HG03064 (cell line): ENCODE measurements at regions not wholly inside any gene's neighbourhood (a gene's known extent, or its start where the extent isn't known, plus 50 kb on each side); places are given as distances from the start of the nearest gene placed in this dataset.
"Not testable (repeated sequence)": the region's sequence is repeated elsewhere in the genome, so short reads cannot be mapped to it uniquely, and the experiment has no call there.

Source experiments
- ATAC-seq: cut with Tn5 transposase; IDR thresholded peaks from one replicate; pipeline ENCODE4 v1.9.1; 2021; ENCODE audit warnings: low read depth; ENCODE audit not compliant: unreplicated experiment

DNA sequence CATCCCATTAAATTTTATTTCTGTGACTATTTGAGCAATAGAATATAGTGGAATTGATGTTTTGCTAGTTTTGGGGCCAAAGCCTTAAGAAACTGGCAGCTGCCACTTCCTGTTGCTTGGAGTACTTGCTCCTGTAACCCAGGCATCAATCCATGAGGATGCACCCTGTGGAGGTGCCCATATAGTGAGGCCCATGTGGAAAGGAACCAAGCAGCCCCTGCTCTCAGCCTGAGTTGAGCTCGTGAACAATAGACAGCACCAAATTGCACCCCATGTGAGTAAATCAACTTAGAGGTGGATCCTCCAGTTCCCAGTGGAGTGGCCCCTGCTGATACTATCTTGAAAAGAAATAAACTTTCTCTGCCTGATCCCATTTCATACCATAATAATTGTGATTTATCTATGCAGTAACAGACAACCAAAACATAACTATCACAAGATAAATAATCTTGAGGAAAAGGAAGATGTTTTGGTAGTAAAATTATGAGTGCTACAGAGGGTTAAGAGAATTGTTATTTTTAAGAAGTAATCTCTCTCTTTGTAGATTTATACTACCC is 481.9 kb downstream of the TBC1D32 start:
- ATAC-seq = no peak

DNA sequence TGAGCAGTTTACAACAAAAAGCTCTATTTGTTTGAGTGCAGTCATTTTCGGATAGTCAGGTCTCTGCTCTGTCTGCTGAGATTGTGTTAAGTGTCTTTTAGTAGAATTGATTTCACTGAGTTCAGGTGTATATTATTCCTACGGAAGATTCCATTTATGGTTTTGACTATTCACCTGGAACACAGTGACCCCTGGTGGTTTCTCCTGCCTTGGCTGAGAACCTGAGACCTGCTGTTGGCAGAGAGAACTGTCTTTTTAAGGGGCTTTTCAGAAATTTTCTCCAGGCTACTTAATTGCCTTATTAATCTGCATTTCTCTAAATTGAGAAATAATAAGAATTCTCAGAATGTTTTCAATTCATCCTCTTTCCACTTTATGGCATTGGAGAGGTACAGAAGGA is 508.0 kb downstream of the TBC1D32 start:
- ATAC-seq = no peak

DNA sequence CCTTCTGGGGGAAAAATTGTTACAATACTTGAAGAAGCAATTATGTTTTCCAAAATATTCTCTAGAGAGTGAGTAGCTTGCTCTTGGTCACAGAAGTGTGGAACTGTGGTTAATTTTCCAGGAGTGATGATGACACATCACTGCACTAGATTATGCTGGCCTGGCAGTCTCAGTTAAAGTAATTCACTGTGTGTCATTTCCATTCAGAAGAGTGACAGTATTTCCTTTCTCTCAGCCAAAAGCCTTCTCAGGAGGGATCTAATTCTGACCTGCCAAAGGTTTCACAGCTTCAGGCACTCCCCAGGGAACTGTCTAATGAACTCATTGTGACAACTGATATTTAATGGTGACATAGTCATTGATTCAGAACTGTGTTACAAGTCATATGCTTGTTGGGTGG is 517.5 kb downstream of the TBC1D32 start:
- ATAC-seq = no peak

DNA sequence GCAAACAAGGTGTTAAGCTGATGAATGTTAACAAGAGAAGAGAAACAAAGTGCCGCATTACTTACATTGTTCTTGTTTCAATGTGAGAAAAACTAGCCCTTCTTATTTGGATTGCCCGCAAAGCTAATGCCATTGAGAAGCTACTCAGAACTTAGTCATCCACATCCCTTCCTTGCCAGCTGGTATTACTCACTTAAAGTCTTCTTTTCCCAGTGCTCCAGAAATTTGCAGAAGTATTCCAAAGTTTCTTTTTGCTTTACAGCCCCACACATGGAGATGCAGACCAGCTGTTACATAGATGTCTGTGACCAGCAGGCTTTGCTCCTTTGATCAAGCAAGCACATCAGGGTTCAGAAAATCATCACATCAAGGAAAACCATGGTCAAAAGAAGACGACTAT is 529.0 kb downstream of the TBC1D32 start:
- no peak for ATAC-seq

DNA sequence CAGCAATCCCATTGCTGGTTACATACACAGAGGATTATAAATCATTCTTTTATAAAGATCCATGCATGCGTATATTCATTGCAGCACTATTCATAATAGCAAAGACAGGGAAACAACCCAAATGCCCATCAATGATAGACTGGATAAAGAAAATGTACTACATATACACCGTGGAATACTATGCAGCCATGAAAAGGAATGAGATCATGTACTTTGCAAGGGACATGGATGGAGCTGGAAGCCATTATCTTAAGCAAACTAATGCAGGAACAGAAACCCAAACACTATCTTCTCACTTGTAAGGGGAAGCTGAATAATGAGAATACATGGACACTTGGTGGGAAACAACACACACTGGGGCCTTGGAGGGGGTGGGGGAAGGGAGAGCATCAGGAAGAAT is 529.7 kb downstream of the TBC1D32 start:
- ATAC-seq = no peak

DNA sequence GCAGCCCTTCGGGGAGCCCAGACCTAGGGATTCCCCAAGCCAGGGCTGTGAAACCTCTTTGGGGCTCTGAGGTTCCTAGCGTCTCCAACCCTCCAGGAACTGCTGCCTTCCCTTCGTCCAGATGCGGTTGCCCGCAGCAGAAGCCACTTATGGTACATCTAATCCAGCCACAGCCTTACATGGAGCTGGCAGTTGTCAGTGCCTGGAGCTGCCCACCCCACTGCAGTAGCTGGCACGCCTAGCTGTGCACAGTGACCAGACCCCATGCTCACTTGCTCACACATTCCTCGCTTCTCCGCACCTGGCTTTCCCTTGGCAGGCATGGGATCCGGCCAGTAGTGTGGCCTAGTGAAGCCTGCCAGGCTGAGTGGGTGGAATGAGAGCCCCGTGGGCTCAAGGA is 547.6 kb downstream of the TBC1D32 start:
- ATAC-seq = no peak

DNA sequence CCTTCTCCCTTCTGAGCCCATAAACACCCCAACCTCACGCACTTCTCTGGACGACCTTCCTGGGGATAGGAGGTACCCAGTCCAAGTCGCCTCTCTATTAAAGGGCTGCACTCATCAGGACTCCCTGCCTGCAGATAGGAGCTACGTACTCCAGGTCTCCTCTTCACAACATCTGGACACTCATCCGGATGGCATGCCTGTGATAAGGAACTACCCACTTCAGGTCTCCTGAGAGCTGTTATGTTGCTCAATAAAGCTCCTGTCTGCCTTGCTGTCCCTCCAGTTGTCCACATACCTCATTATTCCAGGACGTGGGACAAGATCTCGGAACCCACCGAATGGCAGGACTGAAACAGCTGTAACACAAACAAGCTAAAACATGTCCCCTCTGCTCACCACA is 548.0 kb downstream of the TBC1D32 start:
- ATAC-seq = no peak

DNA sequence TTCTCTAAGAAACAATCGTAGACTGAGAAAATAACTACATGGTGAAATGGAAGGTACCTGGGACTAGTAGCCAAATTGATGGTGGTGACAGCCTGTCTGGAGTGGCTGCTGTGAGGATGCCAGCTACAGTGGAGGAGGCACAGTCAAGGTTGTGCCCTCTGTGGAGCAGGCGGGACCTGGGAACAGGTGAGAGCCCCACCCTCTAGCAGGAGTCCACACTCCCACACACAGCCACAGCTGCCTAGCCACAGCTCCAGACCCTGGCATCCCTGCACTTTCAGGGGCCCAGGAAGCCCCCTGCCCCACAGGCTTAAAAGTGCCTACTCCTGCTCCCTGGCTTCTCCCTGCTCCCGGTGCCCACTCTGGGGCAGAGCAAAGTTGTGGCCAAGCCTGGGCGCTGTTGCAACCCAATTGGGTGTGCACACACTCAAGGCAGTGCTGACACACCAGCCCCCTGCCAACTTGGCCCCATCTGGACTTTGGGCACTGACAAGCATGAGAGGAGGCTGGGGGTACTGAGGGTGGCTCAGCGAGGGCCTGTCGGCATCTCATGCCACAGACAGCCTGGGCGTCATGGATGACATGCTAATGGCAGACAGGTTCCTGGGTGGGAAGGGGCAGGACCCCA is 548.7 kb downstream of the TBC1D32 start:
- no peak for ATAC-seq

DNA sequence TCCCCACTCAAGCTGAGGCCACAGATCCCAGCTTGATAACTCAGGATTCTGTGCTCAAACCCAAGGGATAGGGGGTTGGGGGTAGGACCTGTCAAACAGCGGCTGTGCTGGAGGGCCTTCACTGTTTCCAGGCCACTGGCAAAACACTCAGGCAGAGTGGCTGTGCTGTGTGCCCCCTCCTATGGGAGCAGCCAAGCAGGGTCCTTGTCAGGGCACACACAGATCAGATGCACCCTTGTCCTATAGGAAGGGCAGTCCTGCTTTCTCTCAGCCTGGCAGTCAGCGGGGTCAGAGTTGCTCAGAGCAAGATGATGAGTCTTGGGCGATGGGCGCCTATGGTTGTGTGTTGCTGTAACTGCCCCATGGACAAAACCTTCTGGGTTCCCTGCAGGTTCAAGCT is 554.8 kb downstream of the TBC1D32 start:
- no peak for ATAC-seq

DNA sequence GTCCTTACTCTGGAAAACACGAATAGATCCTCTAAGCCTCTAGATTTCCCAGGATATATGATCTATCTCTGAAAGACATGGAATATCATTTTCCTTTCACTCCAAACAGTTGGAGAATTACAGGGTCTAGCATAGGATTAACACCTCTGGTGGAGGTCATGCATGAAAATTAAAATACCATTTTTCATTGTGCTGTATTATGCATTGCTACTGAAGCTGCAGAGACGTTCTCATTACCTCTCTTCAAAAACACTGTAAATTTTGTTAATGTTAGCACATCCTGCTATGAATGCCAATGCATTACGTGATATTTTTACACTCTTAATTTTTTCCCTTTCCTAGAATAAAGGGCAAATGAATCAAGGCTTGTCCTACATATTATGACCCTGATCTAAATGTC is 558.6 kb downstream of the TBC1D32 start:
- no peak for ATAC-seq

DNA sequence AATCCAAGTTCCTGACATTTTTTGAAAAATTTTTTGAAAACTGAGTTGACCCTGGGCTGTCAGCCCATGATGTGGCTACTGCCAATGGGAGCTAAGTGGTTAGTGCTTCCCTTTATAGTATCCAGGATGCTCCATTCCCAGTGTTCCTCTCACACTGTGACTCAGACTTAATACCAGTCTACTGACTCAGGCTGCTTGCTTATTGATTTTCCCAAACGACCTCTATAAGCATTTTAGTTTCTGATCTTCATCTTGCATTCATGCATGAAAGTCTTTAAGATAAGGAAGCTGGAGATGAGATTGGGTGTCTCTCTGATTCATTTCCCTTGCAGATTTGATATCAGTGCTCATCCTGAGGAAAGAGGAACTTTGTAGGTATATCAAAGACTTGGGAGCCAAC is 560.0 kb downstream of the TBC1D32 start:
- ATAC-seq = no peak

DNA sequence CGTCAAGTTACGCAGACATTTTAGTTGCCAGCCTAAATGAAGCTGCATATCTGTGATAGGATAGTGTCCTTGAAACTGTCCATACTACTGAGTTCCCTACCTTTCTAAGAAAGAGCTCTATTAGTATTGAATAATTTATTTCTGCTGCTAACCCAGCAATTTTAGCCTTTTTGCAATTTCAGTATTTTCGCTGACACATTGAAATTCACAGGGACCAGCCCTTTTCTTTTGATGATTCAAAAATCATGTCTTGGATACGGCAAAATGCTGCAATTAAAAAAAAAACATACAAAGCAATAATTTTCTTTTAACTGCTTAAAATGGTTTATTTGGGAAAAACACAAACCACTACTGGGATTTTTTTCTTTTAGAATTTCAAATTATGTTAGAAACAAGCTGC is 563.3 kb downstream of the TBC1D32 start:
- ATAC-seq = no peak

DNA sequence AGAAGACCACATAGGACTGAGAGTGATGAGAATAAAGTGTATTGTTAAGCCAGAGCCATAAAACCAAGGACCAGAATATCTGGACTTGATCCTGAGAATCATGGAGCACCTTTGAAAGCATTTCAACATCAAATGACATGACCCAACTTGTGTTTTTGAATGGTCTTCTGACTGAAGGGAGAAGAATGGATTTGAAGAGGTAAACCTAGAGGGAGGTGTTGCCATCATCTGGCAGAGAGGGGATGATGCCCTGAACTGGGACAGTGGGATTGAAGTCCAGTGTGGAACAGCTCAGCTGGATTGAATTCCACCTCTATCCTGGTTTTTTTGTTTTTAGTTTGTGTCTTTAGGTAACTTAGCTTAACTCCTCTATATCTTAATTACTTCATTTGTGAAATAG is 570.0 kb downstream of the TBC1D32 start:
- no peak for ATAC-seq

DNA sequence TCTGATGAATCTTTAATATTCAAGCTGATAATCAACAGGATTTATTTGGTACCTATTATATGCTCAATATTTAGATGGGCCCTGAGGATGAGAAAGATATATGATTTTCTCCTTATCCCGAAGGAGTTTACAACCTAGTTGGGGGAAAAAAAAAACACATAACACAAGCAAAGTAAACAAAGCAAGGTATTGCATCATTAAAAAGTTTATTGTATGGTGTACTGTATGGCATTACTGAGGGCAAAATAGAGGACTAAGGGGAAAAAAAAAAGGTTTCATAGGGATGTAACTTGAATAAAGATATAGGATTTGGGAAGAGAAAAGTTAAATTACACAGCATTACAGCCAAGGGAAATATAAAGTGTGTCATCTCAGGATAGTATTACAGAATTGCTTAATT is 574.7 kb downstream of the TBC1D32 start:
- no peak for ATAC-seq

DNA sequence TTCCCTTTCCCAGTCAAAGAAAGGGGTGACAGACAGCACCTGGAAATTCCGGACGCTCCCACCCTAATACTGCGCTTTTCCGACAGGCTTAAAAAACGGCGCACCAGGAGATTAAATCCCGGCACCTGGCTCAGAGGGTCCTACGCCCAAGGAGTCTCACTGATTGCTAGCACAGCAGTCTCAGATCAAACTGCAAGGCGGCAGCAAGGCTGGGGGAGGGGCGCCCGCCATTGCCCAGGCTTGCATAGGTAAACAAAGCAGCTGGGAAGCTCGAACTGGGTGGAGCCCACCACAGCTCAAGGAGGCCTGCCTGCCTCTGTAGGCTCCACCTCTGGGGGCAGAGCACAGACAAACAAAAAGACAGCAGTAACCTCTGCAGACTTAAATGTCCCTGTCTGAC is 585.7 kb downstream of the TBC1D32 start:
- not testable (repeated sequence) for ATAC-seq

DNA sequence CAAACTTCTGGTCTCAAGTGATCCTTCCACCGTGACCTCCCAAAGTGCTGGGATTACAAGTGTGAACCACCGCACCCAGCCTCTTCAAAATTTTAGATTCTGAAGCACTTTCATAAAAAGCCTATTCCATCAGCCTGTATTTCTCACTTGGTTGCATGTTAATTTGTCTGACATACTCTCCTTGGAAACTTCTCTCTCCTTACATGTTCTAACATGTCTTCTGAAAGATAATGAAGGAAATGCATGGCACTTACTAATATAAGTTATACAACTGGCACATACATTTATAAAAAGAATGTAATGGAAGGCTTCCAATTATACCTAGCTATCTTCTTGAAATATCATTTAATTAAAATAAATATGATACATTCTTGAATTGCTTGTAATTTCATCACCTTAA is 597.5 kb downstream of the TBC1D32 start:
- no peak for ATAC-seq

DNA sequence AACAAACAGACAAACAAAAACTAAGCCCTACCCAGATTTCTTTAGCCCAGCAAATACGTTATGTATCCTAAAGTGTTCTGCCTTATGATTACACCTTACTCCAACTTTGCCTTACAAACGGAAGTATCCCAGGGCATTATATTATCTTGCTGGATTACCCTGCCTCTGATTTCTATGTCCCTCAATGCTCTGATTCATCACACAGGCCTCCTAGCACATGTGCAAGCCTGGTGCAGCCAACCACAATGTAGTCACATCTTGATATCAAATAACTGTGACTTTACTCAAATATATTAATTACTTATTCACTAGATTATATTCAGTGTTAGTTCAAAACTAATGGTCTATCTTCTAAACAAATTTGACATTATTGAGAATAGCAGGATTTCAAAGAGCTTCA is 598.6 kb downstream of the TBC1D32 start:
- ATAC-seq = no peak

DNA sequence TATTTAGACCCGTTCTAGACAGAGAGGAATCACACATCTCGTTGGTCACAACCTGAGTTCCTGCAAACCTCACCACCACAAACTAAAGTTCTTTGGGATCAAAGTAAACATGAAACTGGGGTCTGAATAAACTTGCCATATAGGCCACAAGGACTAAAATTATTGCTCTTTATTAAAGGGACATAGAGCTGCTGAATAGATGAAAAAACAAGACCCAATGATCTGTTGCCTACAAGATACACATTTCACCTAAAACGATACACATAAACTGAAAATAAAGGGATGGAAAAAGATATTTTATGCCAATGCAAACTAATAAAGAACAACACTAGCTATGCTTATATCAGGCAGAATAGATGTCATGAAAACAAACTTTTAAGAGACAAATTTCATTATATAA is 623.0 kb downstream of the TBC1D32 start:
- ATAC-seq = no peak

DNA sequence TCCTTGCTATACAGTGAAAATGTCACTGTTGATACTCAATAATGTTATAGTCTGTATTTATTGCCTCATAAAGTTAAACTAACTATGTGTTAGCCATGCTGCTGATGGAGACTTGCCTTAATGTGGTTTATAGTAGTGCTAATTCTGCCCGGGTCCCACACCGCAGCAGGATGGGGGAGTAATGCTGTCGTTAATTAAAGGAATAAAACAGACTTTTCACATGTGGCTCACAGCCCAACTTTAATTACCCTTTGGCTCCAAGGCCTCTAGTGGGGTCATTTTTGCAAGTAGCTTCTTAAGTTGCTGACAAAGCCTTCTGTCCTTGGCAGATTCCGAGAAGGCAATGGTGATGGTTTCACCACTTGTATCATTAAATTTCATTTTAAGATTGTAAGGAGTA is 634.3 kb downstream of the TBC1D32 start:
- no peak for ATAC-seq

DNA sequence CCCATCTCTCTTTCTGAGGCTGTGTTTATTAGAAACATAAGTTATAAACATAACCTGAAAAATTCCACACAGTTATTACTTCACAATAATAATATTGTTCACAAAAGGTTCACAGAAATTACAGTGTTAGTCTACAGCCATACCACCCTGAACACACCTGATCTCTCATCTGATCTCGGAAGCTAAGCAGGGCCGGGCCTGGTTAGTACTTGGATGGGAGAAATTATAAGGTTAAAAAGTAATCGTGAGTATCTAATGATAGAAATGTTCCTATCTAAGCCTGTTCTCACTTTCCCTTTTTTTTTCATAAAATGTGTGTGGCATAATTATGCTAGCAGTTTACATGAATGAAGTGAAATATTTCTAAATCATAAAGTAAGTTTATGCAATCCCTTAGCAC is 647.8 kb downstream of the TBC1D32 start:
- ATAC-seq = no peak

DNA sequence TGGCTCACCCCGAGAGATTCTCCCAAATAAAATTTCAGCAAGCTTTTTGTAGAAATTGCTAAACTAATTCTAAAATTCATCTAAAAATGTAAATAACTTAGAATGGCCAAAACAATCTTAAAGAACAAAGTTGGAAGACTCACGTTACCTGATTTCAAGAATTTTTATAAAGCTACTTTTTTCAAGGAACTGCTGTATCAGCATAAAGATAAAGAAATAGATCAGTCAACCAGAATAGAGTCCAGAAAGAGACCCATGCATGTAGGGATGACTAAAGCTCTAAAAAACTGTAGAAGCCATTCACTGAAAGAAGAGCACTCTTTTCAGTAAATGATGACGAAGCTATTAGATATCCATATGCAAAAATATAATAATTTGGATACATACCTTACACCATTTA is 652.1 kb downstream of the TBC1D32 start:
- ATAC-seq = no peak

DNA sequence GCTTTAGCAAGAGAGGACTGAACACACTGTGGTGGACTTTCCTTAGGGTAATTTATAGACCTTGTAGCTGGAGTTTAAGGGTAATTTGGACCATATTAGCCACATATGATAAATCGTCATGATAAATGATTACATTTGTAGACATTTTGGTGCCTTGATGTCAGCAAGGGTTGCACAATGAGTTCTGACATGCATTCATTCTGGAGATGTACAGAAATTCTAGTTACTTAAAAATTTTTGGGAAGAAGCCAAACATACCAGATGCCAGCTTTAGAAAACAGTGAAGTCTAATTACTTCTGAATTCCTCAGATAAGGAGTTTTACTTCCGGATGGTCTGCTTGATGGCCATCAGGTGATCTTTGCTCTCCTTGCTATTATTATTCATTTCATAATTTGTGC is 653.1 kb downstream of the TBC1D32 start:
- no peak for ATAC-seq

DNA sequence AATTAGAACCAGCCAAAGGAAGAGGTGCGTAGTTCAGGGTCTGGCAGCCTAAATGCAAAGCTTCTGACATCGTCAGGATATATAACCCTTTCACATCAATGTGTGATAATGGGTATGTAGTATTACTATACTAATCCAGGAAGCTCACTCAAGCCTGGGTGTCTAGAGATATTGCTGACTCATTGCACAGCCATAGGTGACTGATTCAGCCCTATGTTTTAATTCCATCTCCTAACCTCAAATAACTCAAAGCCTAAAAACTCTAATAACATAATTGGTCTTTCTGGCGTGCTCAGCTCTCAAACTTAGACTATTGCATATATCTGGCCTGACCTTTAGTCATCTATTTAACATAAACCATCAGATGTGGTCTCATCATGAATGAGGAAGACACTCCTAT is 658.4 kb downstream of the TBC1D32 start:
- no peak for ATAC-seq
